ENCODE measurements at regions not wholly inside any gene's neighbourhood (a gene's known extent, or its start where the extent isn't known, plus 50 kb on each side); places are given as distances from the start of the nearest gene placed in this dataset.

DNA sequence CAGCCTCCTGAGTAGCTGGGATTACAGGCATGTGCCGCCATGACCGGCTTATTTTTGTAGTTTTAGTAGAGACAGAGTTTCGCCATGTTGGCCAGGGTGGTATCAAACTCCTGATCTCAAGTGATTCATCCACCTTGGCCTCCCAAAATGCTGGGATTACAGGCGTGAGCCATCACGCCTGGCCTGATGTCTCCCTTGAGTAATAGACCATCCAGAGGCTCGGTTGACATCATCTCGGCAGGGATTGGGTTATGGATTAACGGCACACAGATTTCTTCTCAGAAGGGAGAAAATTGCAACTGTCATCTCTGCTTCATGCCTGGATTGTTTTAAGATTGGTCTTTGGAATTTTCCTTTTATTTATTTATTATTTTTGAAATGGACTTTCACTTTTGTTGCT is 239.2 kb upstream of the LARGE1 start:
- DNase-seq (ENCODE audit: low spot score), result no peak

DNA sequence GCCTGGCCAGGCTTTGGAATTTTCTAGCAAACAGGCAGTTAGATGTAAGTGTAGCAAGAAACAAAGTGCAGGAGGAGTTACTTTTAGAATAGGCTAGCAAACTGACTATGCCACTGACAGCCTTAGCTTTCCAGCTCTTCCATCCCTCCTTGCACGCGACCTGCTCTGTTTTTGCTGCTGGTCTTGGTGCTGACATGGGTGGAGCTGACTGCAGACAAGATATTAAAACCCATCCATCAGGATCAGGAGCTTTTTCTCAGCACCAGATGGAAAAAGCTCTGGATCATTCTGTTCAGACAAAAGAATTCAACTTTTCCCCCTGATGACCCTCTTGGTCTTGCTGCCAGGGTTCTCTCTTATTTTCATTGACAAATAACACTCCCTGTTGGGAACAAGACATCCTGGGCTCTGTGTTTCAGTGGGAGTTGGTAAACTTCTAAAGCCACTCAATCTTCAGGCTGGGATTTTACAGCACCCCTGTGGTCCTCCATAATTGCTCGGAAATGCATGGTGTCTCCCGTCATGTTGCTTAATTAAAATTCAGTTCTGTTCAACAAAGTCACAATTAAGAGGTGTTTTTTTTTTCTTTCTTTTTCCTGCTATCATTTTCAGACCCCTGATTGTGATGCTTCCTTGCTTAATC is 240.0 kb upstream of the LARGE1 start:
- no peak for DNase-seq (ENCODE audit: low spot score)

DNA sequence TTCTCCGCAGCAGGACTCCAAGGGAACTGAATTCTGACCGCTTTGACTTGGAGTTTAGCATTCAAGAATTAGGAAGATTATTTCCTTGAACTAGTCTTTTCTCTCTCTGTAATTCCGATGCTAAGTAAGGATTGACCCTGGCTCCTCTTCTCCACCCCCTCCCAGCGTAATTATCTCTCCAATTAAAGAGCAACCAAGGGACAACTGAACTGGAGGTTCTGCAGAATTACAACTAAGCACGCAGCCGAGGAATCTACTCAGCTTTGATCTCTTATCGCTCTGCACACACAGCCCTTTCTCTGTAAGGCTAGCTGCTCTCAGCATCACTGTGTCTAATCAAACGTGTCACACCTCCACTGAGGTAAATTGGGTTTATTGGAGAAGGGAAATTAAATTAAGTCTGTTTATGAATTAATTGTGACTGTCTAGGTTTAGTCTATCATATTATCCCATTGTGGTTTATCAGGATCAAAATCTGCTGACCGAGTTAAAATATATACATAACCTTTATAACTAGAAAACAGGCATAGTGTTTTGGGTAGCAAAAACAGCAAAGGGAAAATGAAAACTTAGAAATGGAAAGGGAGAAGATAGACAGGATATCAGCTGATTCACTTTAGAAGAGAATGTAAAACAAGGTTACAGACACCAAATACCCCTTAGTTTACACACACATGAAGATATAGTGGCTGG is 241.3 kb upstream of the LARGE1 start:
- DNase-seq (ENCODE audit: low spot score), result no peak

DNA sequence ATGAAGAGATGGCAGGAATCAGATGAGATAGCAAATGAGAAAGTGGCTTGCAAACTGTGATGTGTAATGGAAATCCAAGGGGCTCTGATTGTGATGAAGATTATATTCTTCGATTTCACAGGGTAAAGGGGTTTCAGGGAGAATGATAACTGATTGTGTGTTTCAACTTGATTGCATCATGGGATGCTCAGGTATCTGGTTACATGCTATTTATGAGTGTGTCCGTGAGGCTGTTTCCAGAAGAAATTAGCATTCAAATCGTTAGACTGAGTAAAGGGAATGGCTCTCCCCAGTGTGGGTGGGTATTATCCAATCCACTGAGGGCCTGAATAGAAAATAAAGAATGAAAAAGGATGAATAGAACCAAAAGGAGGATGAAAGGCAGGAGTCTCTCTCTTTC is 278.7 kb upstream of the LARGE1 start:
- no peak for DNase-seq (ENCODE audit: low spot score)

DNA sequence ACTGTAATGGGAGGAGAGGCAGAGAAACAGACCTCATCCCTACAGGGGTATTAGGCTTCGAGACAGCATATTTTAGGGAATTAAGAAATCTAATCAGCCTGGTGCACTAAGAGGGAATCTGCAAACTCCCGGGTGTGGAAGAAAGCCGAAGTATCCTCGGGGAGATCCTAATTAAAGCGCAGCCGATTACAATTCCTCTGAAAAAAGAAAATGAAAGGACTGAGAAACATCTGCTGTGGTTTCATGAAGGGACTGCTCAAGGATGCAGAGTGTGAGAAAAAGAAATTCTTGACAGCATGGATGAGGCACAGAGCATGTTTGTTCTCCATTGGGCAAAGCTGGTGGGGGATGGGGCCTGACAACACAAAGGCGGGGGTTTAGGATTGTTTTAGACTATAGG is 290.0 kb upstream of the LARGE1 start:
- DNase-seq (ENCODE audit: low spot score), result no peak

DNA sequence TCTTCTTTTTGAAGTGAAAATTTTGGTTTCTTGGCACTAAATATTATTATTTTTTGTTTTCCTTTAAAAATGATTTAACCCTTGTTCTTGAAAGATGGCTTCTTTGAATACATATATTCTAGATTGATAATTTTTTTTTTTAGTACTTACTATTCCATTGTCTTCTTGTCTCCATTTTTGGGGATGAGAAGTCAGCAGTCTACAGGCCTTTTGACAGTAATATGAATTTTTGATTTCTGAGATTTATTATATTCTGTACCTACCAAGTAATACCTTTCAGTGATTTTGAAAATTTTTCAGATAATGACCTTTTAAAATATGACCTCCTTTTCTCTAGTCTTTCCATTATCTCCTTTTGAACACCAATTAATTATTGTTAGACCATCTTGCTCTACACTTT is 294.1 kb upstream of the LARGE1 start:
- no peak for DNase-seq (ENCODE audit: low spot score)

DNA sequence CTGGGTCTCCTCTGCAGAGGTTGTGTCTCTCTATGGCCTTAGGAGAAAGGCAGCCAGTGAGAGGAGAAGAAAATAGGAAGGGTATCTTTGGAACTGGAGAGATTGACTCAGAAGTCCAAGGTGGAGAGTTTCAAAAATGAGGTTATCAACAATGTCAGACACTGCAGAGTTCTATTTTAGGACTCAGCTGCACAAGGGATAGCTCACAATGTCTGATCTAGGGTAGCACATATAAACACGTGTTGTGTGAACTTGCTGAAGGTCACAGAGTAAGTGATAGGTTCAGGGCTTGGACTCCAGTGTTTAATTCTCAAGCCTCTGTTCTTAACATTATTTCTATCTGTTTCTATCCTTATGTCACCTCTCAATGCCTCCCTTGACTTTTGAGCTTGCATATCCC is 305.0 kb upstream of the LARGE1 start:
- DNase-seq (ENCODE audit: low spot score), result no peak

DNA sequence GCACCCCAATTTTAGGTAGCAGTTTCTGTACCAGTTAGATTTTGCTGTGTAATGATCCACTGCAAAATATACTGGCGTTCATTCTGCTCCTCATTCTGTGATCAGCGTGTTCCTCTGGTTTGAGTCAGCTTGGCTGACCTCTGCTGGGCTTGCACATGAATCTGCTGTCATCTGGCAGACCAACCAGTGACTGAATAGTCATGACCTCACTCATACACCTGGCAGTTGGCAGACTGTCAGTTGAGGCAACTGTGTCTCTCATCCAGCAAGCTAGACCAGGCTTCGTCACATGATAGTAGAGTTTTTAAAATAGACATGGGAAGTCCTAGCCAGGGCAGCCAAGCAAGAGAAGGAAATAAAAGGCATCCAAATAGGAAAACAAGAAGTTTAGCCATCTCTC is 316.3 kb upstream of the LARGE1 start:
- no peak for DNase-seq (ENCODE audit: low spot score)

DNA sequence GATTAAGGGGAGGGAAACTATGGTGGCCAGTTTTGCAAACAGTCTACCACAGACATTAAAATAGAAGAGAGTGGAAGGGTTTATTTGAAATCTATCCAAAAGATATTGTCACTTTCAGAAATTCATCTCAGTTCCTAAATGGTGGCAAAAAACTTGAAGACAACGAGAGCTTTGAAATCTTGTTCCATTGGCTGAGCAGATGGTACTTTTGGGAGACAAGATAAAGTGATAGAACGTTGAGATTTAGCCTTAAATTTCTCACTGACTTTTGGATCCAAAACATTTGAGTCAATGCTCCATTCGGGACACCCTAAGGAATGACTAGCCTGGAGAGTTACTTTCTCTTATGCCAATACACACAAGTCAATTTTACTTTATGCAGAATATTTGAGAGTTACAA is 319.1 kb upstream of the LARGE1 start:
- no peak for DNase-seq (ENCODE audit: low spot score)

DNA sequence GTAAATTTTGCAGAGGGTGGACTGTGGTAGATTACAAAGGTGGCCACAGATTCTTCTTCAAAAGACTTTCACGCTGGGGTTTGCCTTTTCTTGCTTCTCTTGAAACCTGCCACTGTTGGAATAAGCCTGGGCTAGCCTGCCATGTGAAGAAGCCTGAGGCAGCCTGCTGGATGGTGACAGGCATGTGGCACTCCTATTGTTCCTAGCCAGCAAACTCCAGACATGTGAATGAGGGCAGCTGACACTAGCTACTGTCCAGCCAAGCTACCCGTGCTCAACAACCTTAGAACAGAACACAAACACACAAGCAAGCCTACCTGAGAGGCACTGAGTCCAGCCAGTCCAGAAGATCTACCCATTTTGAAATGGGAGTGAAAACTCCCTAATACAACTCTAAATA is 322.7 kb upstream of the LARGE1 start:
- DNase-seq (ENCODE audit: low spot score), result no peak

DNA sequence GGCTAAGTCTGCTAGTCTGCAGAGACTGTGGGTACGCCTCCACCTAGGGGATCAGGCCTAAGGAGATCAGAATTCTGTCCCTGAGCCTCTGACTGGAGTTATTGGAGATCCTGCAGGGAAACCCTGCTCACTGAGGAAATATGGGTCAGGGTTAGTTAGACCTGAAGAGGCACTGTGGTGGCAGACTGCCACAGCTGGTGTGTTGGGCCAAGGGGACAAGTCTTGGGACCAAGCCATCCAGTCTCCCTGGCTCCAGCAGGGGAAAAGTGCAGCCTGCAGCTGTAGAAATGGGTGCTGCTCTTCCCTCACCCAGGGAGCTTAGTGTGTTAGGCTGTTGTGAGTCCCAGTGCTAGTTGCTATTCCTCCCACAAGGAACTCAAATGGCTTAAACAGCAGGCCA is 334.8 kb upstream of the LARGE1 start:
- DNase-seq (ENCODE audit: low spot score), result no peak

DNA sequence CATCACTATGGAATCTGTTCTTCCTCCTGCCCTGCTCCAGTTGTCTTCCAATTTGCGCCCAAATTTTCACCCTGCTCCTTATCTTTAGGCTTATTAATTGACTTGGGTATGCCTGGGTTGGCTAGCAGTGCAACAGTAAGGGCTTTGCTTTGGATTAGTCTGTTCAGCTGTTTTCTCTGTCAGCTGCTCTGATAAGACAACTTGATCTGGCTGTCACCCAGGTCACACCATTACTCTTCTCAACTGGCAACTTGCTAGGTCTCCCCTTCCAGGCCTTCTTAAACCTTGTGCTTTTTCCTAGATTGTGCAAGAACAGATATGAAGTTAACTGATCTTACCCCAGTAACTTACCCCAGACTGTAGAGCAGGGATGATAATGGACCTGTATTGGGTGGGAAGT is 357.8 kb upstream of the LARGE1 start:
- no peak for DNase-seq (ENCODE audit: low spot score)

DNA sequence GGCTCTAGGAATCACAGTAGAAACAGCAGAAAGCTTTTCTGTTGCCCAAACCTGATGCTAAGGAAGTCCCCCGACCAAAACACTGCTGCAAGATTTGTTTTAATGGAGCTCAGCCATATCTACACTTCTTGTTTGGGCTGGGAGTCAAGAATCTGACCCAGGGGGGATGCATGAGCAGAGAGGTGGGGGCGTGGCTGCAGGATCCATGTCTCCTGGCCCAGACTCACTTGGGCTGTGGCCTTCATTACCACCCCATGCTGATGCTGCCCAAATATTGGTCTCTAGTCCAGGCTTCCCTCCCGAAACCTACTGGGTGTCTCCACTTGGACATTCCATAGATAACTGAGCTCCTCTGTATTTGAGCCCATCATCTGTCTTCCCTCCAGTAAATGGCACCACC is 361.5 kb upstream of the LARGE1 start:
- DNase-seq (ENCODE audit: low spot score), result no peak

DNA sequence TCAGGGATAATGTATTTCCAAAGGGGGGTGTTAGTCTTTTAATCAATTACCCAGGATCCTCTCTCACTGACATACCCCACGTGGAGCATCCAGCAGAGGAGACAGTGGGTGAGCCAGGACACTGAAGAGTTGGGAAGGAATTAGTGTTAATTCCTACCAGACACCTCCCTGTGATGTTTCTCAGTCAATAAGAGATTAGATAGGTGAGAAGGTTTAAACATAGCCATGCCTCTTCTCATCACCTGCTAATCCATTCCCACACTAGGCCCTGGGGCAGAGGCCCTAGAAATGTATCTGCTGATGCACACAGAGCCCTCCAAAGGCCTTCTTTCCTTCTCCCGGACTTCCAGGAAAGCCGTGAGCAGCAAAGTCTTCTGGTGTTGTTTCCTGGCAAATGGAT is 363.6 kb upstream of the LARGE1 start:
- no peak for DNase-seq (ENCODE audit: low spot score)

DNA sequence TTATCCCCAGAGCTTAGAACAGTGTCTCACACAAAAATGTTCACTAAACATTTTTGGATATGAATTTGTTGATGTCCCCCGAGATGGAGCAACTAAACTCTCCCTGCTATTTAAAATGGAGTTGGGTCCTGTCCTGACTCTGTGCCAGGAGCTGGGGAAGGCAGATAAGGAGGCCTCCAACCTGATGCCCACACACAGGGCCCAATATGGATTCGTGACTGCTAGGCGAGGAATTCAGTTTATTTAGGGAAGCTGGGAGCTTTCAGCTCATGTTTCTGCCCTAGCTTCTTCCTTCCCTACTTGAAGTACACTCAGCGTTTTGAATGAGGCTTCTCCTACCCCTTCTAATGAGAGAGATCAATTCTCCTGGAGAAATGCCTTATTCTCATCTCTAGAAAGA is 373.0 kb upstream of the LARGE1 start:
- DNase-seq (ENCODE audit: low spot score), result no peak

DNA sequence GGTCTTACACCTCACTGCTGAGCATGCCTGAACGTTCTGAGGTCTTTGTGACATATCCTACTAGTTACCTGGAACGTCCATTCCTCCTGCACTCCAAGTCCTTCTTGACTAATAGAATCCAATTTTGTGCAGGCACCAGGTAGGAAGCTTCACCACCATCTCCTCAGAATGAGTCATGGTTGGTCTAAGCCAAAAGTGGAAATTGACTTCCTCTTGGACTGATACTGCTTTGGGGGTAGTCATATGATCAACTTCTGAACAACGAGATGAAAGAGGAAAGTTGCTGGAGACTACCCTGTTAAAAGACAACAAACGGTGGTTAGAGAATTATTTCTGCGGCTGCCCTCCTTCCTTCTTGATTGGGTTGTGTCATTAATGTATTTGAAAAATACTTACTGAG is 374.2 kb upstream of the LARGE1 start:
- no peak for DNase-seq (ENCODE audit: low spot score)

DNA sequence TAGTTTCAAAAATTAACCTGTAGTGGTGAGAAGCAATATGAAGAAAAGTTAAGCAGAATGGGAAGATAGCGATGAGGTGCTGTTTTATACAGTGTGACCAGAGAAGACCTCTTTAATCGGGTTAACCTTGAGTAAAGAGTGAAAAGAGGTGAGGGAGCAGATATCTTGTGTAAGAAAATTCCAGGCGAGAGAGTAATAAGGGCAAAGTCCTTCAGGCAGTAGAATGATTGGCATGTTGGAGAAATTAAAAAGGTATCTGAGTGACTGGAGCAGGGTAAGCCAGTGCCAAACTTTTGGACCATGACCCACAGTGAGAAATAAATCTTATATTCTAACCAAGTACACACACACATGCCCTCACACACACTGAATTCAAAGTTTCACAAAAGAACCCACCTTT is 374.7 kb upstream of the LARGE1 start:
- DNase-seq (ENCODE audit: low spot score), result no peak

DNA sequence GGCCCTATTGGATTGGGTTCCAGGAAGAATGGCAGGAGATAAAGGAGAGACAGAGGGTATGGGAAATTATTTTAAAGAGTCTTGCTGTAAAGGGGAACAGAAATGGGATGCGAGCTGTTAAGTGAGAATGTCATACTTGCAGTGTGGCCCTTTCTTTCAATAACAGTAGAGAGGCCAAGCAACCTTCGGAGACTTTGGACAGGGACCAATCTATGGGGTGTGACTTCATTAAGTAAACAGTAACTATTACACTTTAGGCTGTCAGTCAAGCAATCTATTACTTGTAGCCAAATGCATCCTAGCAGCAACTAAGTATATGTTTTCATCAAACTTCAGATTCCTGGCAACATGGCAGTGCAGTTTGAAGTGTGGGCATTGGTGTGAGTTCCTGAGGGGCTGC is 376.2 kb upstream of the LARGE1 start:
- DNase-seq (ENCODE audit: low spot score), result no peak

DNA sequence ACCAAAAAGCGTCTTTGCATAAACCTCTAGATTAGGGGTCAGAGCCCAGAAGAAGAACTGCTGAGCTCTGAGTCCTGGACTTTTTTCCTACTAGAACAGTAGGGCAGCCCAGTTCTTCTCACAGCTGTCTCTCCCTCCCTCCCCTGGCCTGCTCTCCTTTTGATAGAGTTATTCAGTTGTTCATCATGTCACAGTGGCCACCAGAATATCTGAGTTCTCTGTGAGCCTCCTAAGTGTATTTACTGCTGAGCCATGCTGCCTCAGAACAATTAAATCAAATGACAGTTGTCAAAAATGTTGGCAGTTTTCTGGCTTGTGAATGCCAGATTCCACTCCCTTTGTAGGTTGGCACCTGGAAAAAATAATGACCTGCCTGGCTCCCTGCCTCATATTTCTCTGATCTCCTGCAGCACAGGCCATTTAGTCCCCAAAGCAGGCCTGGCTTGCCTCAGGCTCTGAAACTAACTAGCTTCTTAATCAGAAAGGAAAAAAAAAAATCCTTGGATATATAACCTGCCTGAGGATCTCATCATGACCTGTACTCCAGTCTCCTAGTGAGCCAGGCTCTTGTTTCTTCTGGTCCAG is 377.4 kb upstream of the LARGE1 start:
- no peak for DNase-seq (ENCODE audit: low spot score)

DNA sequence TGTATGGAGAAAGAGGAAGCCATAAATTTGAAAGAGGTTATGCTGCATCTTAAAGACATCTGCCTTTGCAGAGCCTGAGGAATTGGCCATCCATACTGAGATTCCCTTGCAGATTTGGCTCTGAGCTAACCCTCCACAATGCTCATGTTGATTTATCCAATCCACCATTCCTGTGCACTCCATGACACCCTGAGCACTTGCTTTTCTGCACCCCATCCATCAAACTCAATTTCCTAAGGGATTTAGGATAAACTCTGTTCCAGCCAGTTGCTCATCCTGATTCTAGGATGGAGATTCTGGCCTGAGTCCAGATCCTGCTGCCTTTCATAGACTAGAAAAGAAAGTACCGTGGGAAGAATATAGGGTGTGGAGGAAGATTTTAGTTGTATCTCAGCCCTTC is 379.2 kb upstream of the LARGE1 start:
- no peak for DNase-seq (ENCODE audit: low spot score)

DNA sequence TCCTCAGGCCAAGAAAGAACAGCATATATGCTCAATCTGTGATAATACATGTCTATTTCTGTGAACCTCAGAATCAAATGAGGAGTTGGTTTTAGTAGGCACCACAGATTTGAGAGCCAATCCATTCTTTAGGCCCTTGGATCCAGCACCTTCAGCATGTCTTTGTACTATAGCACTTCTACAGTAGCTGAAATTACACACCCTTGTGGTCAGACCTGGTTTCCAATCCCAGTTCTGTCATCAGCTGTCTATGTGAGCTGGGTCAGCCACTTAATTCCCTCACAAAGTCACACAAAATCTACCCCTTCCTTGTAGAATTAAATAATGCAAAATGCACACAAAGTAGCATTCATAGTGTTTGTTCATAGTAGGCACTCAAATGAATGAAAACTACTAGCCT is 381.3 kb upstream of the LARGE1 start:
- DNase-seq (ENCODE audit: low spot score), result no peak

DNA sequence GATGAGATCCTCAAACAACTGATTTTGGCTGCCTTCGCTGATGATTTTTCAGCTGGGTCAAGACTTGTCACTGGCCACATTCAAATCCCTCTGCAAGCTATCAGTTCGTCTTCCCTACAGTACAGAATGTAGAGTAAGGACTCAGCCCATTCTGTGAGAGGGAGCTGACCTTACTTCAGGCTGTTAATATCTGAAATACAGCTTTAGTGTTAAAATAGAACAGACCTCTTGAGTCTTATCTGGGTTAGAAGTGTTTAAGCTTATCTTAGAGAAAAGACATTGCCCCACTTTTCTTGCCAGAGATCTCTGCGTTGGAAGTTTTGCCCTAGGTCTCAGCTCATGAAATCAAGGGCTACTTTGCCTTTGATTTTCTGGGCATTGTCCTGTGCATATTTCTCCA is 383.4 kb upstream of the LARGE1 start:
- no peak for DNase-seq (ENCODE audit: low spot score)

DNA sequence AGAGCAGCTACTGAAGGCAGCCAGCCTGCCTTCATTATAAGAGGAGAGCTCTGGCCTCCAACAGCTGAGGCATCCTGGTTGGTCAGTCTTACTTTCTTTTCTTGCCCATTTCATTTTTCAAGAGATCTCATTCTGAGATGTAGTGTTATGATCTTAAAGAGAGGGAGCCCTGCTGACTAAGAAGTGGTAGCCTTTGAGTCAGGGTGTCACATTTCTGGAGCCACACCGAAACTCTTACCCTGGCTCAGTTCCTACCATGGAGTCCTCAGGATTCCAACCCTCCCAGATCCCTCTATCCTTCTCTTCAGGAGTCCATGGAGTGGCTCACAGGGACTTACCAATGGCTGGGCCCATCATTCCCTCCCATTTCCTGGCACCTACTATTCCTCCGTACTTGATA is 386.1 kb upstream of the LARGE1 start:
- no peak for DNase-seq (ENCODE audit: low spot score)

DNA sequence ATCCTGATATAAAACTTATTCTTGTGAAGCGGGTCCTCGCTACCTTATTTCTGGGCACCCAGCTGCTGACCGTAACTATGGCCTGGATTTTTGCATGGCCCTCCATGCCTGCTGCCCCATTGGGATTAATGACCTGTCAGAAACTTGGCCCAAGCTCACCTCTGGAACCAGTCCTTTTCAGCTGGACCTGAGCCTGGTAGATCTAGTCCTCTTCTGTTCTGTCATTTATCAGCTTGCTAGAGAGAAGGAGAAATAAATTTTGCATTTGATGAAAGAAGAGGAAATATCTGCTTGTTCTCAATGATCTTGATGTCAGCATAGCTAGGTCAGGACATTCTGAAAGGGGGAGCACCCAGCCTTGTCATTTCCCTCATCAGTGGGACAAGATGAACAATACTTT is 387.8 kb upstream of the LARGE1 start:
- no peak for DNase-seq (ENCODE audit: low spot score)
